GM13976 (cell line): ENCODE measurements at regions not wholly inside any gene's neighbourhood (a gene's known extent, or its start where the extent isn't known, plus 50 kb on each side); places are given as distances from the start of the nearest gene placed in this dataset.

Experiments
- DNase-seq: peaks from one replicate; pipeline ENCODE4 v3.0.0; 2012; ENCODE audit warnings: low spot score
- in situ Hi-C: fragments of 300-500 bp; cut with MboI; formaldehyde crosslinking; loops from one replicate; pipeline ENCODE4 v1.12.0; 2022; ENCODE audit warnings: low sequenced_read_pairs, mixed read lengths, inconsistent platforms; ENCODE audit not compliant: unreplicated experiment
- TF ChIP-seq, protein P1 (sequence below): IDR thresholded peaks from 2 replicates; pipeline ENCODE4 v1.5.1; 2012; ENCODE audit warnings: borderline replicate concordance, mild to moderate bottlenecking; ENCODE audit not compliant: insufficient read depth; ENCODE audit errors: extremely low read depth, missing control alignments, control extremely low read depth

DNA sequence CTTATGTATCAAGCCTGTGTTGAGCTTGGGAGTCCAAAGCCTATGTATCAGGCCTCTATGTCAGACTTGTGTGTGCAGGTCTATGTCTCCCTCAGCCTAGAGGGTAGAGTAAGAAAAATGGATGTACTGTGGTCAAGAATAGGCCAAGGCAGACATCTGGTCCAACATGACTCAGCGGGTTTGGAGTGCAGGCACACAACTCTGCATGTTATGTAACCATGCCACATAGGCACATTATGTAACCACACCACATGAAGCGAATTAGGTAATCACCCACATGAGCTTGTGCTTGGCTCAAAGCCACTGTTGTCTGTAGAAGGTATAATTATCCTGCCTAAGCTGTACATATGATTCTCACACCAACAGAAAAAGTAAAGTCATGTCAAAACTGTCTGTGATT is 1190.5 kb upstream of the EYS start:
- no peak for DNase-seq
- in situ Hi-C loops = no loop called here
- TF ChIP-seq, protein P1, sequence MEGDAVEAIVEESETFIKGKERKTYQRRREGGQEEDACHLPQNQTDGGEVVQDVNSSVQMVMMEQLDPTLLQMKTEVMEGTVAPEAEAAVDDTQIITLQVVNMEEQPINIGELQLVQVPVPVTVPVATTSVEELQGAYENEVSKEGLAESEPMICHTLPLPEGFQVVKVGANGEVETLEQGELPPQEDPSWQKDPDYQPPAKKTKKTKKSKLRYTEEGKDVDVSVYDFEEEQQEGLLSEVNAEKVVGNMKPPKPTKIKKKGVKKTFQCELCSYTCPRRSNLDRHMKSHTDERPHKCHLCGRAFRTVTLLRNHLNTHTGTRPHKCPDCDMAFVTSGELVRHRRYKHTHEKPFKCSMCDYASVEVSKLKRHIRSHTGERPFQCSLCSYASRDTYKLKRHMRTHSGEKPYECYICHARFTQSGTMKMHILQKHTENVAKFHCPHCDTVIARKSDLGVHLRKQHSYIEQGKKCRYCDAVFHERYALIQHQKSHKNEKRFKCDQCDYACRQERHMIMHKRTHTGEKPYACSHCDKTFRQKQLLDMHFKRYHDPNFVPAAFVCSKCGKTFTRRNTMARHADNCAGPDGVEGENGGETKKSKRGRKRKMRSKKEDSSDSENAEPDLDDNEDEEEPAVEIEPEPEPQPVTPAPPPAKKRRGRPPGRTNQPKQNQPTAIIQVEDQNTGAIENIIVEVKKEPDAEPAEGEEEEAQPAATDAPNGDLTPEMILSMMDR = no peak

DNA sequence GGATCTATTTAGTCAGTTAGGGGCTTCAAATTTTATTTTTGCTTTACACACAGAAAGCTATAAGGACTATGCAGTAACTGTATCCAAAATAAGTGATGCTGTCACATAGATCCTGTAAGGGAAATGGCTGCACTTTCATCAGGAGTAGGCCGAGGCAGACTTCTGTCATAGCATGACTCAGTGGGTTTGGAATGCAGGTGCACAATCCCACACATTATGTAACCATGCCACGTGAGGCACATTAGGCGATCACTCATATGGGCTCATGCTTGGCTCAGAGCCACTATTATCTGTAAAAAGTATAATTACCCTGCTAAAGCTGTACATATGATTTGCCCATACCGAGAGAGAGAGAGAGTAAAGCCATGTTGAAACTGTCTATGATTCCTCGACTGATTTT is 1189.4 kb upstream of the EYS start:
- TF ChIP-seq, protein P1 = no peak
- no peak for DNase-seq
- in situ Hi-C loops = no loop called here

DNA sequence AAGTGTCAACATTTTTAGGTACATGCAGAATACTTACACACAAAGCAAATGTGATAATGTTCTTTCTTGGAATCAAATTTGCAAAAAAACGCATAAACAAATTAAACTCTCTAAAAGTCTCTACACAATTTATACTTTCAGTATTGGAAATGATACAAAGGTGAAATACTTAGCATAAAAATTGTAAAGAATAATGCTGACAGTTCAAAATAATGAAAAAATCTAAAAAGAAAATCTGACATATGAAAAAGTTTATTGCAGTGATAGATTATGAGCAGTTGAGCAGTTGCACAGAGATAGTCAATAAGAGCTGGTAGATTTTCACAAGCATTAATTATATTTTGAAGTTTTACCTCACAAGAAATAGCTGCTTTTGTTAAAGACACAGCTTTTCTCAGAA is 1176.4 kb upstream of the EYS start:
- in situ Hi-C loops = no loop called here
- no peak for DNase-seq

DNA sequence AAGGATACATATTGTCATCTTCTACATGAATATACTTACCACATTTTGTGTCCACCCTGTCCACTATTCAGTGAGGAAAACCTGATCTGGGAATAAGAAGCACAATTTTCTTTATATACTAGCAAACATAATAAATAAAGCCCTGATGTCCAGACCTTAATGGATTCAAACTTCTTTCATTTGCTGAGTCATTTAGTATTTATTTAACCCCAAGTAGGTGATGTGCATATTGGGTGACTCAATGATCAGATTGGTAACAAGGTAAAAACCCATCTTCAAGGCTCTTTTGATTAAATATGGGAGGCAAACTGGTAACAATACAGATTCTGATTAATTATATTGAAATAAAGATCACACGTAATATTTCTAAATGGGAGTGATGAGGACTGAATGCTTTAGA is 1159.8 kb upstream of the EYS start:
- no peak for DNase-seq
- TF ChIP-seq, protein P1 = no peak
- in situ Hi-C loops = no loop called here

More for the DNA sequence above, 1176.4 kb upstream of the EYS start:
- TF ChIP-seq, protein P1 = no peak

DNA sequence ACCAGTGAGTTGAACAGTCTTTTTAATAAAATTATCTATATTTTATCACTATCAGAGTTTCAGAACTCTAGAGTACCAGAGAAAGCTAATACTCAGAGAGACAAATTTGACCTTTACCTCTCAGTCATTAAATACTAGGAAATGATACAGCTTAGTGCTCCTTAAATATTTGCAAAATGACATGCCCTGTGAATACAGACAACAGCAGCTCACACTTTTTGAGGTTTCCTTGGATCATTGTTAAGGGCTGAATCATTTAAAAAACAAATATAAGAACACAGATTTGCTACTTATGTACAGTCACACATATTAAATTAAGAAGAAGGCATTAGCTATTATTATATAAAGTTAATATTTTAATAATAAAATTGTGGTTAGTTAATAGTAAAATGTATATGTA is 1158.7 kb upstream of the EYS start:
- TF ChIP-seq, protein P1 = no peak
- in situ Hi-C loops = no loop called here
- no peak for DNase-seq

DNA sequence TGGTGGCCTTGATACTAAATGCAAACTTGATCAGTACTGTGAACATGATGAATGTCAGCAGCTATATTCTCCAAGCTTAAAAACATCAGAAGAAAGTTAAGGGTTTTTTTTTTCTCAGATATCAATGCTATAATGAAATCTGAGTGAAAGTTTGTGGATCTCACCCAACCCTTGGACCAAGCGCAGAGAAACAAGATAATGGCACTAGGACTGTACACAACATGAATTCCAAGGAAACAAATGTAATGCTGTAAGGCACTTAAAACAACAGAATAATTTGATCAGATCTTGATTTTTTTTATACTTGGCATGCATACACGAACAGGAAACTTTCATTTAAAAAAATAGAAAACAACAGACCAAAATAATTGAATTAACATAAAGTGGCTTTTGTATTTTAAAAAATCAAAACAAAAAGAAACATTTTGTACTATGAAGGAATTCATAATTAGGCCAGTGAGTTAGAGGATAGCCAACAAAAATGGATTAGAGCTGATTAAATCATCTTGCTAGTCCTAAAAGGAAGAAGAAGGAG is 1154.0 kb upstream of the EYS start:
- in situ Hi-C loops = no loop called here
- DNase-seq = no peak
- TF ChIP-seq, protein P1 = no peak

DNA sequence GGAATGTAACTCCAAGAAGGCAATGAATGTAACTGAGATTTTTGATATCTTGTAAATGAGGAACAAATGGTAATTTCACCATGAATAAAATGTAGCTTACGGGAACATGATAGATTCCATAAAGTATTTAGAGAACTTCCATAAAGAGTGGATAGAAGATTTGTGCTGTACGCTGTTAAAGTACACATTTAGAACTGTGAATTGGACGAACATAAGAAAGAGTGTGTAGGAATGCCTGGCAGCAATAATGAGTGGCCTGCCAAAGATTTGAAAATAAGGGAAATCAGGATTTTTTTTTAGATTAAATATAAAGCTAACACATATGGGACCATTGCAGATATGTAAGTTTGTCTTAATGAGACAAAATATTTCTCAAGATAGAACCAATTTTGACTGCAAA is 1153.3 kb upstream of the EYS start:
- TF ChIP-seq, protein P1 = no peak
- DNase-seq = no peak
- in situ Hi-C loops = no loop called here
